ENCODE measurements at regions not wholly inside any gene's neighbourhood (a gene's known extent, or its start where the extent isn't known, plus 50 kb on each side); places are given as distances from the start of the nearest gene placed in this dataset.

DNA sequence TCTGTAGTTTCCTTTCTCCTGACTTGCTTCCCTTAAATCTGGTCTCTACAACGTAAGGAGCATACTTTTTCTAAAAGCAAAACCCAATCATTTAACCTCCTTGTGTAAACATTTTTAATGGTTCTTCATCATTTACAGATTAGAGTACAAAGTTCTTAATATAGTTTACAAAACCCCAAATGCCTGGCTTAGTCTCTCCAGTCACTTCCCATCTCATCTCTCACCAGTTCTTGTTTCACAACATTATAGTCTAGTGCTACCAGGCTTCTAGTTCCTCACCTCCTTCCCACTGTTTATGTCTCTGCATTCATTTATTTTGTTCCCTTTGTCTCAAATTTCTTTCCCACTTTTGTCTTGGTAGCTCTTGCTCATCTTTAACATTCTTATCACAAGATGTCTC lies 168.4 kb downstream of the FASLG start:
- TF ChIP-seq, protein P1, sequence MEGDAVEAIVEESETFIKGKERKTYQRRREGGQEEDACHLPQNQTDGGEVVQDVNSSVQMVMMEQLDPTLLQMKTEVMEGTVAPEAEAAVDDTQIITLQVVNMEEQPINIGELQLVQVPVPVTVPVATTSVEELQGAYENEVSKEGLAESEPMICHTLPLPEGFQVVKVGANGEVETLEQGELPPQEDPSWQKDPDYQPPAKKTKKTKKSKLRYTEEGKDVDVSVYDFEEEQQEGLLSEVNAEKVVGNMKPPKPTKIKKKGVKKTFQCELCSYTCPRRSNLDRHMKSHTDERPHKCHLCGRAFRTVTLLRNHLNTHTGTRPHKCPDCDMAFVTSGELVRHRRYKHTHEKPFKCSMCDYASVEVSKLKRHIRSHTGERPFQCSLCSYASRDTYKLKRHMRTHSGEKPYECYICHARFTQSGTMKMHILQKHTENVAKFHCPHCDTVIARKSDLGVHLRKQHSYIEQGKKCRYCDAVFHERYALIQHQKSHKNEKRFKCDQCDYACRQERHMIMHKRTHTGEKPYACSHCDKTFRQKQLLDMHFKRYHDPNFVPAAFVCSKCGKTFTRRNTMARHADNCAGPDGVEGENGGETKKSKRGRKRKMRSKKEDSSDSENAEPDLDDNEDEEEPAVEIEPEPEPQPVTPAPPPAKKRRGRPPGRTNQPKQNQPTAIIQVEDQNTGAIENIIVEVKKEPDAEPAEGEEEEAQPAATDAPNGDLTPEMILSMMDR (IDR thresholded peaks at IDR 0.05) = no peak
- H3K4me3 Mint-ChIP-seq (ENCODE audit: unreplicated experiment) = no peak overlapping the region
- H3K4me1 Mint-ChIP-seq (ENCODE audit: unreplicated experiment) = peaks cover 8% of the 10 kb centered on the region
- H3K27me3 Mint-ChIP-seq (ENCODE audit: unreplicated experiment) = no peaks in the 10 kb centered on the region
- no peak overlapping the region for H3K27ac Mint-ChIP-seq (ENCODE audit: unreplicated experiment)
- no peak for DNase-seq (ENCODE audit: extremely low spot score, unreplicated experiment)
- H3K36me3 Mint-ChIP-seq (ENCODE audit: unreplicated experiment) = no peaks in the 10 kb centered on the region
- H3K9me3 Mint-ChIP-seq (ENCODE audit: unreplicated experiment) = peaks cover 5% of the 10 kb centered on the region

- H3K9me3 Mint-ChIP-seq (ENCODE audit: unreplicated experiment) = peaks cover 5% of the 10 kb centered on the region
- no peak overlapping the region for H3K27ac Mint-ChIP-seq (ENCODE audit: unreplicated experiment)
- TF ChIP-seq, protein P1 (IDR thresholded peaks at IDR 0.05) = no peak
- H3K27me3 Mint-ChIP-seq (ENCODE audit: unreplicated experiment) = no peaks in the 10 kb centered on the region
- peaks cover 8% of the 10 kb centered on the region for H3K4me1 Mint-ChIP-seq (ENCODE audit: unreplicated experiment)
- no peak overlapping the region for H3K4me3 Mint-ChIP-seq (ENCODE audit: unreplicated experiment)
- H3K36me3 Mint-ChIP-seq (ENCODE audit: unreplicated experiment) = no peaks in the 10 kb centered on the region
- no peak for DNase-seq (ENCODE audit: extremely low spot score, unreplicated experiment)
These were observed 168.9 kb downstream of the FASLG start for GRCh38 chr1:172827841-172828240.

DNA sequence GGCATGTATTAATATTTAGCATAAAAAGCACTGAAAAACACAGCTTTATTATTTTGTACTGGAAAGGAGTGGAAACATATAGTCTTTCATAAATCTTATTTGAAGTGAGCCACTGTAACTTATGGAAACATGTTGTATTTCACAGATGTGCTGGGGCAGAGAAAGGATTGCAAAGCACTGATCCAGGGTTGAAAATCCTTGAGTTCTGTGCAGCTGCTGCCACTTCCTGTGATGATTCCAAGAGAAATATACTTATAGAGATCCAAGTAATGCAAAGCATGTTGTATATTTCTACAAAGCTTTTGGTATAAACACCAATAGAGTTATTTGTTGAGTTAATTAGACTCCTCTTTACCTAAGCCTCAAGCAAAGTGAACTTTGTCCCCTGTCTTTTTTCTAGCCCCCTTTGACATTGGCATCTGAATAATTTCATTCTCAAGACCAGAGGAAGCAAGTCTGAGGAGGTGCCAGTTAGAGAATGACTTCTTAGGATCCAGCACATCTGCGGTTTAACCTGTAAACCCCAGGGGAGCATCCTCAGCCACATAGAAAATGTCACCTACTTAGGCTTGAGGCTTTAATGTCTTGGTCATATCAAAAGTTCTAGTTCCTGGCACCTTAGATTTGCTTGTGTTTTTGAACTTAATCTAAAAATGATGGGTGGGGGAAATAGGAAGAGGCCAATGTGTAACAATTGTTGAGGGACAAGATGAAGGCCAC lies 173.3 kb downstream of the FASLG start:
- Mint-ChIP-seq H3K36me3 (ENCODE audit: unreplicated experiment) (no peaks in the 10 kb centered on the region), H3K27me3 (ENCODE audit: unreplicated experiment) (no peaks in the 10 kb centered on the region), H3K4me1 (ENCODE audit: unreplicated experiment) (peaks cover 2% of the 10 kb centered on the region), H3K27ac (ENCODE audit: unreplicated experiment) (no peak overlapping the region), H3K9me3 (ENCODE audit: unreplicated experiment) (peaks cover 5% of the 10 kb centered on the region), H3K4me3 (ENCODE audit: unreplicated experiment) (no peak overlapping the region)
- TF ChIP-seq, protein P1 (IDR thresholded peaks at IDR 0.05) = no peak
- no peak for DNase-seq (ENCODE audit: extremely low spot score, unreplicated experiment)

GRCh38 chr1:172833954-172834353 lies 175.1 kb downstream of the FASLG start:
- DNase-seq (ENCODE audit: extremely low spot score, unreplicated experiment) = no peak
- Mint-ChIP-seq H3K27ac (ENCODE audit: unreplicated experiment) (no peak overlapping the region), H3K4me3 (ENCODE audit: unreplicated experiment) (no peak overlapping the region), H3K9me3 (ENCODE audit: unreplicated experiment) (peaks cover 5% of the 10 kb centered on the region), H3K36me3 (ENCODE audit: unreplicated experiment) (no peaks in the 10 kb centered on the region), H3K27me3 (ENCODE audit: unreplicated experiment) (no peaks in the 10 kb centered on the region), H3K4me1 (ENCODE audit: unreplicated experiment) (peaks cover 2% of the 10 kb centered on the region)
- TF ChIP-seq, protein P1 (IDR thresholded peaks at IDR 0.05) = no peak

DNA sequence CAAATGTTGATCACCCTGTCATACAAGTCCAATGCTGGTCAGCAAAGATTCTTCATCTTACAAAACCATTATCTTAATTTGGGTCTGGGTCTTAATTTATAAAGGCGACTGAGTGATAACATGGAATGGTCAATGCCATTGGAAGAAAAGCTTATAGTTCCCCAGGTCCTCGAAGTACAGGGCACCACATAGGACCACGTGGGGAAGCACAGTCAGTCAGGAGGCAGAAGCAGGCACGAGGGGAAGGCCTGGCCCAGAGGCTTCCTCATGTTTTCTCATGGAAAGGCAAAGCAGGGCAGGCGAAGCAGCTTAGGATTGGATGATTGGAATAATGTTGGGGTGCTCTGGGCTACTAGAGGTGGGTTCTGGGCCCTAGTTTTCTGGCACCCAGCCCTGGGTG lies 175.7 kb downstream of the FASLG start:
- peaks cover 5% of the 10 kb centered on the region for H3K9me3 Mint-ChIP-seq (ENCODE audit: unreplicated experiment)
- H3K27ac Mint-ChIP-seq (ENCODE audit: unreplicated experiment) = no peak overlapping the region
- H3K4me1 Mint-ChIP-seq (ENCODE audit: unreplicated experiment) = peaks cover 2% of the 10 kb centered on the region

More for the DNA sequence above, 175.7 kb downstream of the FASLG start:
- DNase-seq (ENCODE audit: extremely low spot score, unreplicated experiment) = no peak
- no peak overlapping the region for H3K4me3 Mint-ChIP-seq (ENCODE audit: unreplicated experiment)
- TF ChIP-seq, protein P1 (IDR thresholded peaks at IDR 0.05) = no peak
- H3K27me3 Mint-ChIP-seq (ENCODE audit: unreplicated experiment) = no peaks in the 10 kb centered on the region
- H3K36me3 Mint-ChIP-seq (ENCODE audit: unreplicated experiment) = no peaks in the 10 kb centered on the region
